ENCODE measurements at regions not wholly inside any gene's neighbourhood (a gene's known extent, or its start where the extent isn't known, plus 50 kb on each side); places are given as distances from the start of the nearest gene placed in this dataset.

- no peak for DNase-seq (ENCODE audit: low read depth, low spot score)
Measured at GRCh38 chr3:41101231-41101630, 98.1 kb upstream of the CTNNB1 start.

GRCh38 chr3:41102053-41102556 is 97.2 kb upstream of the CTNNB1 start:
- peak; percentile 52 for DNase-seq (ENCODE audit: low read depth, low spot score)

DNA sequence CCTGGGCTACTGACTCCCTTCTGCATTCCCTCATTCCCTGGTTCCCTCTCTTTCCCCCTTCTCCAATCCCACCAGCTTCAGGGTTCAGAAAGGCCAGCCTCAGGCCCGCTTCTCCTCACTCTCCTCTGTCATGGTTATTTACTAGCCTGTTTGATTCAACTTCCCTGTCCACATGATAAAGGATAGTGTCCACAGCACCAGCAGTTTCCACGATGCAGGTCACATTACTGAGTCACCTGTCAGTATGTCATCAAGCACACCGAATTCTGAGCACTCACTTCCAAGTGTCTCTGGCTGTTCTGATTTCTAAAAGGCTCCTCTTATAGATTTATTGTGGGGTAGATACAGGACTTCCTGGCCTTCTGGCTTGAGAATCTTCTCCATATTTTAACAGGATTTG is 96.6 kb upstream of the CTNNB1 start:
- DNase-seq (ENCODE audit: low read depth, low spot score) = no peak

DNA sequence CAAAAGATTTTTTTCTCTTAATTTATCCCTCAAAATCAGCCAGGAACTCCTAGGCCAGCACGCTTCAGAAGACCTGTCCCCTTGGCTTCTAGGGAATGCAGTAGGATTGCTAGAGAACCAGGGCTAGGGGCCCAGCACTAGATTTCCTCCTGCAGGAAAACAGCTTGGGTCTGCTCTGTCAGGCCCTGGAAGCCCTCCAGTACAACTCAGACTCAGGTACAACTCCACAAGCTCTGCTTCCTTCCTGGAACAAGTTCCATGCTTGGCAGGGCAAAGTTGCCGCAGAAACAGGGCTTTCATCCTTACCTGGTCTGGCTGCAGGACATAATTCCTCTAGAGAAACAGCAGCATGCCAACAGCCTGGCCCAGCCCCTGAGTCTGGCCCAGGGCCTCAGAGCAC is 96.1 kb upstream of the CTNNB1 start:
- DNase-seq (ENCODE audit: low read depth, low spot score) = no peak

DNA sequence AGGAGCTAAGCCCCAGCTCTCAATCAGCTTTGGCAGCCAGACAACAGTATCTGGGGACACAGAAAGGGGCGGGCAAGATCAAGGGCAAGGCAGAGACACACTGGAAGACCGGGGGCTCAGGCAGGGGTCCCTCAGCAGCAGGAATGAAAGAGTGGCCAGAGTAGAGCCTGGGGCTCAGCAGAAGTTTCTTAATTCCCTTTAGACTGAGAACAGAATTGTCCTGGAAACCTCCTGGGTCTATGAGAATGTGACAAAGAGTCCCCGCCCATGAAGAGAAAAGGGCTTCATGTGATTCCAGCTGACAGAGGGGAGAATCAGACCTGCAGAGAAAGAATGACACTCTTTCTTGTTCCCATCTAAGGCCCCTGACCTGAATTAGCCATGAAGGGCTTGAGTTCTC is 95.2 kb upstream of the CTNNB1 start:
- DNase-seq (ENCODE audit: low read depth, low spot score) = no peak

DNA sequence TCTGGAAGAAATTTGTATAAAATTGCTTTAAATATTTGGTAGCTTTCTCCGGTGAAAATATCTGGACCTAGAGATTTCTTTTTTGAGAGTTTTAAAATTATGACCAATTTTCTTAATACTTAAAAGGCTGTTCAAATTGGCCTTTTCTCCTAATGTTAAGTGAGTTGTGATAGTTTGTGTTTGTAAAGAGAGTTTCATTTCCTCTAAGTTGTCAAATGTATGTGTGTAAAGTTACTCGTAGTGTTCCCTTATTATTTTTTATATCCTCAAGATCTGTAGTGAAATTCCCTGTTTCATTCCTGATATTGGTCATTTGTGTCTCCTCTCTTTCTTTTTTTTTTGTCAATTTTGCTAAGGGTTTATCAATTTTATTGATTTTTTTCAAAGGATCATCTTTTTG is 92.6 kb upstream of the CTNNB1 start:
- DNase-seq (ENCODE audit: low read depth, low spot score) = no peak

DNA sequence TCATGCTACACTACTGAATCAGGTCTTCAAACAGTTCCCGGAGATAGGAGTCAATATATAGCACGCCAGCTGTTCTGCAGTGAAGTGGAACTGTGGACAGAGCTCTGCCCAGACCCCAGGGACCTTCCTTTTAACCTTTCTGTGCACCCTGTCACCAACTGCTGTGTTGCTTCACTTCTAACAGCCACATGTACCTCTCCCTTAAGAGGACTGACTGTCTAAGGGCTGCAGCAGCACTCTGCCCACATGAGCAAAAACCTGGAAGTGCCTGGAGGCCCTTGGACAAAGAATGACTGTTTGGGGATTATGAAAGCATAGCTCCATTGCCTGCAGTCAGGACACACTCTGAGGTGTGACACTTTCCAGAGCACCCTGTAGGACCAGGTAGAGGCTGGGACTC is 88.3 kb upstream of the CTNNB1 start:
- DNase-seq (ENCODE audit: low read depth, low spot score) = peak; percentile 60

DNA sequence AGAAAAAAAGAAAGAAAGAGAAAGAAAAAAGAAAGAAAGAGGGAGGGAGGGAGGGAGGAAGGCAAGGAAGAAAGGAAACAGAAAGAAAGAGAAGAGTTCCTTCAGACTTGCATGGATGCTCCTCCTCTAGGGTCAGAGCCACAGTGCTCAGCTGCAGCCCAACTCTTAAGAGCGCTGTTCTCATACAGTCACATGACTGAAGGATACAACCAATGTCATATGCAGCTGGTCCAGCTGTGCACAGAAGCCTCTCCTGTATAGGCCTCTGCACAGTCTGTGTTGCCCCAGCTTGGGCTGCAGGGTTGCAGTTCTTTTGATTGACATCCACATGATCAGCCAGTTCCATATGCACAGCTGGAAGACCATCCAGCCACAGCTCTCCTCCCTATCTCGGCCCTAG is 86.8 kb upstream of the CTNNB1 start:
- no peak for DNase-seq (ENCODE audit: low read depth, low spot score)

- no peak for DNase-seq (ENCODE audit: low read depth, low spot score)
Measured at GRCh38 chr3:41115069-41115468, 84.2 kb upstream of the CTNNB1 start.

GRCh38 chr3:41116851-41117250 is 82.5 kb upstream of the CTNNB1 start:
- no peak for DNase-seq (ENCODE audit: low read depth, low spot score)

DNA sequence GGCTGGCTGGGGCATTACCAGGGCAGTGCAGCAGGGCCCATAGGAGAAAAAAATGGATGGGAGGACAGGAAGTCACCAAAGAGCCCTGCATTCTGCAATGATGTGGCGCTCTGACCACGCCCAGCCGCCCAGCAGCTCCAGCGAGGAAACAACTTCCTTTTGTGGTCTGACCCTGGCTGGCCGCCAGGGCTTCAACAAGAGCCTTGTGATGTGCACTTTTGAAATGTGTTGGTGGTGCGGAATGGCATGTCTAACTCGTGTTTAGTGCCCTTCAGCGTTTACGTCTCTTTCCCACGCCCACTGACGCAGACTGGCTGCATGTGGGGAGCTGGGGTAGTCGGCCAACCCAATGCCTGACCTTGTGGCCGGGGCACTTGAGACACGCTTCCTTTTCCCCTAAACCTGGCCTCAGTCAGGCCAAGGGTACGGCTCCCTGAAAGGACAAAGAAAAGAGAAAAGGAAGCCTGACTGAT is 81.9 kb upstream of the CTNNB1 start:
- no peak for DNase-seq (ENCODE audit: low read depth, low spot score)

- DNase-seq (ENCODE audit: low read depth, low spot score) = no peak
Measured at GRCh38 chr3:41118461-41119390, 80.6 kb upstream of the CTNNB1 start.

DNA sequence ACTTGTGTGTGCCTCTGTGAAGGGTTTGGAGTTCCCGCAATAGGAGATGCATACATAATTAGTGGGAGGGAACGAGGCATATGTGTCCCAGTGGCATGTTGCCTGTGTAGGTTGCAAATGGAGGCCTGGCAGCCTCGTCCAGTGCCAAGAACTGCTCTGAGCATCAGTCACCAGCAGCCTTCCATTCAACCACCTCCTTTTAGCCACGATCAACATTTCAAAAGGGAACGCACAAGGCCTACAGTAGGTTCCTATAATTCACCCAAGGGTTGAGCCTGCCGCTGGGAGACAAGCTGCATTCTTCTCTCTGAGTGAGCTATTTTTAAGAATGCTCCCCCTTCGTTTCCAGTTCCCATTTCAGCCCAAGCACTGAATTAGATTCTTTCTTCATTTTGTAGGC is 78.8 kb upstream of the CTNNB1 start:
- no peak for DNase-seq (ENCODE audit: low read depth, low spot score)

DNA sequence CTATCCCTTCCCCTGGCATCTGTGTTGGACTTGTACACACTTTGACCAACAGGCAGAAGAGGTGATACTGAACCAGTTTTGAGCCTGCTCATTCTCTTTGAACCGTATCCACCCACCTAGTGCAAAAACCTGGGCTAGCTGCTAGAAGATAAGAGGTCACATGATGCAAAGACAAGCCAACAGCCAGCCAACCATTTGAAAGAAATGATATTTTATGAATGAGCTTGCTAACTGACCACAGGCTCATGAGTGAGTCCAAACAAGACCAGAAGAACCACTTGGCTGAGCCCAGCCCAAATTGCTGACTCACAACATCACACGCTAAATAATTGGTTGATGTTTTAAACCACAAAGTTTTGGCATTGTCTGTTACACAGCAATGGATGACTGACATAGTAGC is 74.0 kb upstream of the CTNNB1 start:
- no peak for DNase-seq (ENCODE audit: low read depth, low spot score)

DNA sequence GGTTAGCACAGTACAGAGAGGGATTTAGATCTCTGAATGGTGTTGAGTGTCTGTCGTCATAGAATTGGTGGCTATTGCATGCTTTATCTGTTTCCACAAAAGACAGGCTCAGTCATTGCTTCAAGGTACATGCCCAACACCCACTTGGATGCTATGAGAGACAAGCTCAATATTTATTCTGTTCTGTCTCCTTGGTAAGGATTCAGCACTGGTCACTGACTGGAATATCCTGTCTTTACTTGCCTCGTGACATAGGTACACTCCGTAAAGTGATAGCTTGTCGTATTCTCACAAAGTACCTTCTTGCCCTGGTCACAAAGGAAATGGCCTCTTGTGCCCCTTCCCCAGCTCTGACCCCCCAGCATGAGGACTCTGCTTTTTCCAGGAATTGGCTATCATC is 72.8 kb upstream of the CTNNB1 start:
- DNase-seq (ENCODE audit: low read depth, low spot score) = no peak

- DNase-seq (ENCODE audit: low read depth, low spot score) = no peak
Measured at GRCh38 chr3:41126961-41127360, 72.3 kb upstream of the CTNNB1 start.

GRCh38 chr3:41127414-41127813 is 71.9 kb upstream of the CTNNB1 start:
- no peak for DNase-seq (ENCODE audit: low read depth, low spot score)

DNA sequence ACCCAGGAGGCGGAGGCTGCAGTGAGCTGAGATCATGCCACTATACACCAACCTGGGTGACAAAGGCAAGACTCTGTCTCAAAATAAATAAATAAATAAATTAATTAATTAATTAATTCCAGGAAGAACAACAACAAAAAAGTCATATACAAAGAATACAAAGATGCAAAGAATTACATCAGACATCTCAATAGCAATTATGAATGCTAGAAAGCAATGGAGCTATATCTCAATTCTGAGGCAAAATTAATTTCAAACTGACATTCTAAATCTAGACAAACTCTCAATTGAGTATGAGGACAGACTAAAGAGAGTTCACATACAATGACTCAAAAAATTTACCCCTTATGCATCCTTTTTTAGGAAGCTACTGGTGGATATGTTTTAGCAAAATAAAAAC is 69.6 kb upstream of the CTNNB1 start:
- no peak for DNase-seq (ENCODE audit: low read depth, low spot score)

GRCh38 chr3:41131224-41131623 is 68.1 kb upstream of the CTNNB1 start:
- DNase-seq (ENCODE audit: low read depth, low spot score) = peak; percentile 91

DNA sequence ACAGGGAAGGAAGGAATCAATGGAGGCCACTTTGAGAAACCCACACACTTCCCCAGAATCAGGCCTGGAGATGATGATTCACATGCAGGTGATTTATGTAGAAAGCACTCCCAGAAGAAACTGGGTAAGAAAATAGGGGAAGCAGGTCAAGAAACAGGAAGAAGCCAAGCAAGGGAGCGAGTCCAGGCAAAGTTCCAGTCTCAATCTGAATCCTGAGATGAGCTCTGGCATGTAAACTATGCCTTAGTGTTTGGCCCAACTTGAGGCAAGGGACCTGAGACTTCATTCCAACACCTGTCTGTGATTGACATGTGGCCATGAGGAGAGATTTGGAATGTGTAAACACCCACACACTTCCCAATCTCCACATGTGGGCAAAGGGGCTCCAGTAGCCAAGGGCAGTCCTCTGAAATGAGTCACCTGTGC is 61.6 kb upstream of the CTNNB1 start:
- DNase-seq (ENCODE audit: low read depth, low spot score) = peak; percentile 49

DNA sequence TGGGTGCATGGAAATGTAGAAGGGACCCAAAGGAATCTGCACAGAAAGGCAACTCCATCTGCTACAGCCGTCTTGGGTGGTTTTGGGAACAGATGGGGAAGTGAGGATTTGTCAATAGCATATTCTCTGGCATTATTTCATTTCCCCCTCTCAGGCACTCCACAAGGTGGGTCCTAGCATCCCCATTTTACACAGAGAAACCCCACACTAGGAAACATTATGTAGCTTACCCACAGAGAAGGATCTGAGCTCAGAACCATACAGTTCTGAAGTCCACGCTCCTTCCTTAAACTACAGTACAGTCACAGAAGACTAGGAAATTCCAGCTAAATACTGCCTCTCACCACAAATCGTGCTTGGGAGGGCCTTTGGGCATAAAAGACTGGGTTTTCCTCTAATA is 61.2 kb upstream of the CTNNB1 start:
- no peak for DNase-seq (ENCODE audit: low read depth, low spot score)

- DNase-seq (ENCODE audit: low read depth, low spot score) = no peak
Measured at GRCh38 chr3:41138601-41139000, 60.7 kb upstream of the CTNNB1 start.

DNA sequence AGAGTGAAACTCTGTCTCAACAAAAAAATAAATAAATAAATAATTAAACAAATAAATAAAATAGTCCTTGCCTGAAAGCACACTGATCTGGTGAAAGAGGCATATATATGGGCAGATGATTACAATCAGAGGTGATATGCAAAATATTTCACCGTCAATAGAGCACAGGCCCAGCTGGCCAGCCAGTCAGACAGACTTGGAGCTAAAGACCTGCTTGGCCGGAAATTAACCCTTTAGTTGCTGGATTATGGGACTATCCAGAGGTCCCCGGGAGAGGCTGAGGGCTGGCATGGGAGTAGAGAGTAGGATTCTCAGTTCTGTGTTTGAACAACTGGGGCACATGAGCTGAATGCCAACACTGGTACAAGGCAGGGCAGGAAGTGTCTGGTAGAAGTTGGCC is 59.1 kb upstream of the CTNNB1 start:
- no peak for DNase-seq (ENCODE audit: low read depth, low spot score)

Data from ELF-1 (cell line).